Lung microvascular endothelial cell (primary cell): ENCODE measurements at regions not wholly inside any gene's neighbourhood (a gene's known extent, or its start where the extent isn't known, plus 50 kb on each side); places are given as distances from the start of the nearest gene placed in this dataset.

ENCODE experiments used
- DNase-seq, 2 donors: peaks; one replicate each; pipeline versions ENCODE4 v3.0.0 to v3.0.0-alpha.2; 2010; ENCODE audit warnings: low read depth in 2 of 2

GRCh38 chr12:111310076-111310870 is 58.6 kb downstream of the PHETA1 start:
- DNase-seq, result no peak

- DNase-seq, result no peak
Measured at GRCh38 chr12:111309584-111309983, 59.3 kb downstream of the PHETA1 start.

DNA sequence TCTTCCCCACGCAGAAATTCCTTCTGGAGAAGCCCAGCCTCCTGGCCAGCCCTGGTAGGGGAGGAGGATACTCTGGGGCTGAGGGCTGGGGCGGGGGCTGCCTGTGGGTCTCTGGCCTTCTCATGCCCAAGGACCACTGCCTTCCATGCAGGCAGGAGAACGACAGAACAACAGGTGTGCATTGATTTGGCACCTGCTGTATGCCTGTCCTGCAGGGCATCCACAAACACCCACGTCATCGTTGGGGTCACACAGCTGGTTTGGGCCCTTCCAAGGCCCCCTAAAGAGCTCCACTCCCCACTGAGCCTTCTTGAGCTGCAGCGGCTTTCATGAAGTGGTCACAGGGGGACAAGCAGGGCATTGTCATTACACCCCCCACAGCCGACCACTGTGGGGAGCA is 60.4 kb downstream of the PHETA1 start:
- DNase-seq, result no peak

DNA sequence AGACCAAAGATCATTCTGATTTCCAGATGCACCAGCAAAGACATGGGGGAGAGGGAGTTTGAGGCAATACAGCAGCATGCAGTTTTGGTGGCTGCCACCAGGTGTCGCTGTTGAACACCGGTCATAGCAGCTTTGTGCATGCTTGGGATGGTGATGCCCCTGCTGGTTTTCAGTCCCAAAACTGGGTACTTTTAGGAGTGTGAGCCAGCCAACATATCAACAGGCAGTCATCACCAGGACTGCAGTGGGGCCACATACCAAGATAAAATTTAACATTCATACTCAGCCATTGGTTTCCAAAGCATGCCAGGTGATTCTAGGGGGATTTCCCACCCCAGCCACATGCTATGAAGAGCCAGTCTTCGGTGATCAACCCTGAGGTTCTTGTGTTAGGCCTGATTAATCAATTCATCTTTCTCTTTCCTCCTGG is 64.2 kb downstream of the PHETA1 start:
- peak; percentile 32 to 36 for DNase-seq

DNA sequence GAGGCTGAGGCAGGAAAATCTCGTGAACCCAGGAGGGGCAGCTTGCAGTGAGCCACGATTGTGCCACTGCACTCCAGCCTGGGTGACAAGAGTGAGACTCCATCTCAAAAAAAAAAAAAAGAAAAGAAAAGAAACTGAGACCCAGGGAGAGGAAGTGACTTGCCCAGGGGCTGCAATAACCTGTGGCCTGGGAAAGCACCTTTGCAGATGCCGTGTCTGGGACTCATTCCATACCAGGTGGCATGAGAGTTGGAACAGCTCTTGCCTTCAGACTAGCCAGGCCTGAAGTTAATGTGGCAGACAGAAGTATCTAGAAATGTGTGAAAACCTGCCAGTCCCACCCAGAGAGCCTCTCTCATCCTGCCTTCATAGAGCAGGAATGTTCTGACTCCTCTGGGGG is 65.4 kb downstream of the PHETA1 start:
- DNase-seq, result no peak

DNA sequence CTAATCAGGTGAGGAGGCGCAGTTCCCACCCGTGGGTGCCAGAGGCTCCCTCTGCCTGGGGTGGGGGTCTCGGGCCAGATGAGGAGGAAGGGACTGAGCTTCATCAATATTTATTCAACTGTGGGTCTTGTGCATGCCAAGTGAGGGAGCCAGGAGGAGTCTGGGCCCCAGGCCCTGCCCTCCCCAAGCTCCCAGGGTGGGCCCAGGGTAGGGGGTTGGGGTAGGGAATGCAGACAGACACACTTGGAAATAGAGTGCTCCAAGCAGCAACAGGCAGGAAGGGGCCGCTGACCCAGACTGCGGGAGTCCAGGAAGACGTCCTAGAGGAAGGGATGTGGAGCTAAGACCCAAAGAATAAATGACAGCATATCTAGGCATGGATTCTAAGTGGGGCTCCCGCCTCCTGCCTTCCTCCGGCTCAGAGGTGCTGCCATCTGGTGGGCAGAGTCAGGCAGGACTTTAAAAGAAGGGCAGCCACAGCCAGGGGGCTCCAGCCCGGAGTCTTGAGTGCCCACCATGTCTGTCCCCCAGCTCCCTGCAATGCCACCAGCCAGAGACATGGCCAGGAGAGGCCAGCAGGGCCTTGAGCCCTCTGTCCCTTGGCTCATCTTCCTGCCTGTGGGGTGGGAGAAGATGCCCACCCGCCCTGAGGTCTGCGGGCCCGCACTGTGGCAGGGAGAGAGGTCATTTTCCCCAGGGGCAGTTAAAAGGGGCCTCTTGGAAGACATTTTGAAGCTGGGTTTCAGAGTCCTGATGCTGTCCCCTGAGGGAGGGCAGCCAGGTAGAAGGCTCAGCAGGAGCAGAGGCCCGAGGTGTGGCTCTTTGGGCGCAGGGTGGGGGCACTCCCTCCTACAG is 70.1 kb downstream of the PHETA1 start:
- peak; percentile 65 to 72 for DNase-seq

DNA sequence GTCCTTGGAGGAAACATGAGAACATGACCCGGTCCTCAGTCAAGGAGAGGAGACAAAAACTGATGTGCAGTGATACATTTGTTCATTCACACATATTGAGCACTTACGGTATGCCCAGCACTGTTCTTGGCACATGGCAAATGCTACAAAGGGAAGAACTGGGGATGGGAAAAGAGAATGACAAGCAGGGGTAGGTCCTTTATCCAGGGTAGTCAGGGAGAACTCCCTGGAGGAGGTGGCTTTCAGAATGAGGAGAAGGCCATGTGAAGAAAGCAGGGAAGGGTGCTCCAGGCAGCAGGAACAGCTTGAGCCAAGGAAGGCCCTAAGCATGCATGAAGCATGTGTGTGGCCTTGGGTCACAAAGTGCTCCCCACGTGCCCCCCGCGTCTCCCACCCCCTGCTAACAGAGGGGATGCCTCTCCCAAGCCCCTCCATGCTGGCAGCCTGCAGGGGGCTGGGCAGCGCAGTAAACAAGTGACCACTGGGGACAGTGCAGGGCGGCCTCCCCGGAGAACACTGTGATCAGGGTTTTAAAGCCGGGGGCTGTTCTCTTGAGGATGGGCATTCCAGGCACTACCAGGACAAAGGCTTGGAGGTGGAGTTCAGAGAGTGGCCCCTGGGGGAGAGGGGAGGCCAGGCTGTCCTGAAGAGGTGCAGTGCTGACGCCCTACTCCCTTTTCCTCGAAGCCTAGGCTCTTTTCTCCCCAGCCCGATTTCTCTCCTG is 71.0 kb downstream of the PHETA1 start:
- no peak for DNase-seq

DNA sequence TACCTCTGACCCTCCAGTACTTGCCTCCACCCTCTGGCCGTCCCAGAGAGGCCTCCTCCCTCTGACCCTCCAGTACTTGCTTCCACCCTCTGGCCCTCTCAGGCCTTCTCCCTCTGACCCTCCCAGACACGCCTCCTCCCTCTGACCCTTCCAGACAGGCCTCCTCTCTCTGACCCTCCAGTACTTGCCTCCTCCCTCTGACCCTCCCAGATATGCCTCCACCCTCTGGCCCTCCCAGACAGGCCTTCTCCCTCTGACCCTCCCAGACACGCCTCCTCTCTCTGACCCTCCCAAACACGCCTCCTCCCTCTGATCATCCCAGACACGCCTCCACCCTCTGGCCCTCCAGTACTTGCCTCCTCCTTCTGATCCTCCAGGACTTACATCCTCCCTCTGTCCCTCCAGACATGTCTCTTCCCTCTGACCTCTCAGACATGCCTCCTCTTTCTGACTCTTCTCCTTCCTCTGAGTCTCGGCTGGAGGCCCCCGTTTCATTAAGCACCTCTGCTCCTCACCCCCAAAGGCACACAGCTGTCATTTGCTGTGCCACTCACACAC is 71.9 kb downstream of the PHETA1 start:
- DNase-seq, result no peak

DNA sequence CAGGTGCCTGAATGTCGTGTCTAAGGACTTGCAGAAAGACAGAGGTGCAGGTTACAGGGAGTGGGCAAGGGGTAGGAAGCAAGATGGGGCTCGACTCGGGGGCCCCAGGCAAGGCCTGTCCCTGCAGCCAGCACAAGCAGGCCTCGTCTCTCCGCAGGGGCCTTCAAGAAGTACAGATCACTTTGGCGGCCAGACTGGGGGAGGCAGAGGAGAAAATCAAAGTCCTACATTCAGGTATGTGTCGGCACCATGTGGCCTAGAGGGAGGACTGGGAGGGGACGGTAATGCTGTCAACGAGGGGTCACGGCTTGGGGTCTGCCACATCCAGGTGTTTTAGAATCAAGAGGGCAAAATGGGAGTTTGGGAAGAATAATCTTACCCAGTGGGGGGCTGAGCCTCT is 73.7 kb downstream of the PHETA1 start:
- no peak for DNase-seq

DNA sequence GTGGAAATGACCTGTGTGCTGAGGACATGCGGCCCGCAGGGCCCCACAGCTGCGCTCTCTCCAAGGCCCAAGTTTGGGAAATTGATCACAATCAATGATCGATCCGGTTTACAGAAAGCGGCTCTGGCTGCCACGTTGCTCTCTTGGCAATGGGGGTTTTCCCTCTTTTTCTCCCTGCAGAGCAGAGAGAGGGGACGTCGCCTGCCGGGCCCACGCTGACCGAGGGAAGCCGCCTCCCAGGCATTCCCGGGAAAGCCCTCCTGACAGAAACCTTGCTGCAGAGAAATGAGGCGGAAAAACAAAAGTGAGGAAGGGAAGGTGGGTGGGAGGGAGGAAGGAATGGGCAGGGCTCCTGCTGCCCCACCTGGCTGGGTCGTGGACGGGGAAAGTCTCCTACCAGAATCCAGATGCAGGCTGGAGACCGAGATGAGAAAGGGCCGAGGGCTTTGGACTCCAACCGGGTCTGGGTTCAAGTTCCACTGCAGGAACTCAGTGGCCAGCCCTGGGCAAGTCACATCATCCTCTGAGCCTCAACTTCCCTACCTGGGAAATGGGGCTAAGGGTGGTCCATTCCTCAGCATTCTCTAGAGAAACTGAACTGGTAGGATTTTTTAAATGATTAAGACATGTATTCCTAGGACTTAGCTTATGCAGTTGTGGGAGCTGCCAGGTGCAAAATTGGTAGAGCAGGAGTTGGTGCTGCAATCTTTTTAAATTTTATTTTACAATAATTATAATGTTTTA is 75.5 kb downstream of the PHETA1 start:
- no peak for DNase-seq

DNA sequence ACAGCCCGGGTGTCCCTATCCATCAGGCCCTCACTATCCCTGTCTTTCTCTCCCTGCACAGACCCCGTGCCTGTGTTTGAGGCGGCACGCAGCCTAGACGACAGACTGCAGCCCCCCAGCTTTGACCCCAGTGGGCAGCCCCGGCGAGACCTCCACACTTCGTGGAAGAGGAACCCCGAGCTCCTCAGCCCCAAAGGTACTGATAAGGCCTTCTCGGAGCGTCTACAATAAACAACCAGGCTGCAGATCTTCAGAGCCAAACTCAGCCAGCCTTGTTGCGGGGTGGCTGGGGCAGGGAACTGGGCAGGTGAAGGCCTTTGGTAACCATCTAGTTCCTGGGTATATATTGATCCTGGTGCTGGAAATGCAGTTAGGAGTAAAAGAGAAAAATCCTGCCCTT is 77.5 kb downstream of the PHETA1 start:
- no peak for DNase-seq

DNA sequence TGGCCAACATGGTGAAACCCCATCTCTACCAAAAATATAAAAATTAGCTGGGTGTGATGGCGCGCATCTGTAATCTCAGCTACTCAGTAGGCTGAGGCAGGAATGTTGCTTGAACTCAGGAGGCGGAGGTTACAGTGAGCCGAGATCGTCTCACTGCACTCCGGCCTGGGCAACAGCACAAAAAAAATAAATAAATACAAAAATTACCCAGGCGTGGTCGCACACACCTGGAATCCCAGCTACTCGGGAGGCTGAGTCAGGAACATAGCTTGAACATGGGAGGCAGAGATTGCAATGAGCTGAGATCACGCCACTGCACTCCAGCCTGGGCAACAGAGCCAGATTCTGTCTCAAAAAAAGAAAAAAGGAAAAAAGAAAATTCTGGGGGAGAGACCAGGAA is 80.1 kb downstream of the PHETA1 start:
- no peak for DNase-seq

DNA sequence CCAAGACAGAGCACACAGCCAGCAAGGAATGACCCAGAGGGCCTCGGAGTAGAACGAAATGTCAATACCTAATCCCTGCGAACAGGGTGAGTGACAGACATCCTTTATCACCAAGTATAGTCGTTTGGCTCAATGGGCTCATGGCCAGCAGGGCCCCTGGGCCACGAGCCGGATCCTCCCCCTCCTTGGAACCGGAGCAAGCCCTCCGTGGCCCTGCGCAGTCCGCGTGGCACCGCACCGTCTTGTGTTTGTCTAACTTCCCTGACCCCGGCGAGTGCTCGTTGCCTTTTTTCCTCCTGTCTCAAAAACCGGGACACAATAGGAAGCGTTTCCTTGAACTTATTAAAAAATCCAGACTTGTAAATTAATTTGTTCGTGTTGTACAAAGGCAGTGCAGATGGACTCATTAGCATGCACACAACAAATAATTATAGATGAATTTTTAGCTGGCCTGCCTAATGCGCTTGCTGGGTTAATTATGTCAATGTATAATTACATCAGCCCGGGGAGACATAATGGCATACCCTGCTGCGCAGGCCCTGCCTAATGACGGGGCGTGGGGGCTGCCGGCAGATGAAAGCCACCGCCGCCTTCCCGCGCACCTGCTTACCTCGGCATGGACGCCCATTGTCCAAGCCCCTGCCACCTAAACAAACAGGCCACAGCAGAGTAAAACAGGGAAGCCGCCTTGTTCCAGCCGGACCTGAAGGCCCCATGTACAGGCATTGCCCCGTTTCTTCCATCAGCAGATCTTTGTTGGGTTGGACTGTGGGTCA is 81.6 kb downstream of the PHETA1 start:
- no peak for DNase-seq

- DNase-seq, result no peak
Measured at GRCh38 chr12:111285200-111285599, 83.7 kb downstream of the PHETA1 start.

DNA sequence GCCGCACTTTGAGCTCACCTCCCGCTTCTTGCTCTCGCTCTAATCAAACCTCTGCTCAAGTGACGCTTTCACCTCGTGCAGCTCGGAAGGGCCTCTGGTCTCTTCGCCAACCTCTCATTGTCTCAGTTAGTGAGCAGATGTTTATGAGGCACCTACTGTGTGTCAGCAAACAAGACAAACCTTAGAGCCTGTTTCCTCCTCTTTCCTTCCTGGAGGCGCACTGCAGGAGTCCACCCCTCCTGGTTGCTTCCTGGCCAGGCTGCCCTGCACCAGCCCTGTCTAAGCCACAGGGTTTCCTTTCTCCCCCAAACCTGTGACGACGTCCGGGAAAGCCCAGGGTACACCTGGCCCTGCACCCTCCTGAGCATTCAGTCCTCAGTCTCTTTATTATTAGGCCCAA is 84.2 kb downstream of the PHETA1 start:
- no peak for DNase-seq

GRCh38 chr12:111283966-111284365 is 84.9 kb downstream of the PHETA1 start:
- no peak for DNase-seq

- DNase-seq, result no peak
Measured at GRCh38 chr12:111283521-111283920, 85.4 kb downstream of the PHETA1 start.

DNA sequence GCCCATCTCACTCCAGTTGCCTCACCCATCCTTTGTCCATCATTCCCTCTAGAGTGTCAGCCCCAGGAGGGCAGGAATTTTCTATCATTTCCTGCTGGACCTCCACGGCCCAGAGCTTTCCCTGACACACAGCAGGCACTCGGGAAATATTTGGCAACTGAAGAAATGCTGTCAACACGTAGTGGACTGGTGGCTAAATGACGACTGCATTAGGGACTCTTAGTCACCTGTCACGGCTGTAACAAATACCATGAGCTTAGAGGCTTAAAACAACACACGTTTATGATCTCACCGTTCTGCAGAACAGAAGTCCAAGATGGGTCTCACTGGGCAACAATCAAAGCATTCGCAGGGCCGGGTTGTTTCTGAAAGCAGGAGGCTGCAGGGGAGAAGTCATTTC is 91.3 kb downstream of the PHETA1 start:
- no peak for DNase-seq

DNA sequence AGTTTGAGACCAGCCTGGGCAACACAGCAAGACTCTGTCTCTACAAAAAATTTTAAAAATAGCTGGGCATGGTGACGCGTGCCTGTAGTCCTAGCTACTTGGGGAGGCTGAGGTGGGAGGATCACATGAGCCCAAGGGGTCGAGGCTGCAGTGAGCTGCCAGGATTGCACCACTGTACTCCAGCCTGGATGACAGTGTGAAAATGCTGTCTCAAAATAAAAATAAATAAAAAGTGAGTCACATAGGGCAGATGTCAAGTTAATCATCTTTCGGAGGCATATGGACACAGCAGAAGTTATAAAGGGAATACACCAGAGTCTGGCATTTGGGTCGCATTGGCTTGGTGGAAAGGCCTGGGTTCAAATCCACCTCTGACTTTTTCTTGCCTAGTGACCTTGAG is 92.7 kb downstream of the PHETA1 start:
- DNase-seq, result no peak

DNA sequence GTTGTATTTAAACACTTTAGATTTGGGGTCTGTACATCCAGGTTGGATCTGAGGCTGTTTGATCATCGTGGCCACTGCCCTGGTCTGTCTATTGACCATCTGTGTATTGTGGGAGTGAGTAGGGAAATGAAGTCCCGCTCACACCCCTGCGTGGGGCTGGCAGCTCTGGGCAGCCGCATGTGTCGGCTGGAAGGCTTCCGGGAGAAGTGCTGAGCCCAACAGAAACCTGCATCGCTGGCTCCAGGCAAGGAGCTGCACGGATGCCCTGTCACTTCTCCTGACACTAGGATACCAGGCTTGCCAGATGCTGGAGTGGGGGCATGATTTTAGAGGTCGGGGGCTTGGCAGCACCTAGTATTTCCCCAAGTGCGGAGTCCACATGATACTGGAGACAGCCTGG is 93.6 kb downstream of the PHETA1 start:
- DNase-seq, result no peak
